Inflammatory macrophage treated with lipopolysaccharide for 4 hours (primary cell): ENCODE measurements at regions not wholly inside any gene's neighbourhood (a gene's known extent, or its start where the extent isn't known, plus 50 kb on each side); places are given as distances from the start of the nearest gene placed in this dataset.

Experiments
- DNase-seq: peaks from one replicate; pipeline ENCODE4 v3.0.0-alpha.2; 2020

- DNase-seq = no peak
Observed at GRCh38 chr10:71127773-71128172, 84.6 kb upstream of the UNC5B start.

GRCh38 chr10:71128311-71128980 is 83.9 kb upstream of the UNC5B start:
- peak; percentile 1 for DNase-seq

GRCh38 chr10:71131096-71131495 is 81.3 kb upstream of the UNC5B start:
- no peak for DNase-seq

- DNase-seq = no peak
Observed at GRCh38 chr10:71131508-71132088, 80.8 kb upstream of the UNC5B start.

GRCh38 chr10:71132321-71132810 is 80.0 kb upstream of the UNC5B start:
- DNase-seq = no peak

- DNase-seq = no peak
Observed at GRCh38 chr10:71133710-71134686, 78.4 kb upstream of the UNC5B start.

GRCh38 chr10:71134732-71135211 is 77.6 kb upstream of the UNC5B start:
- DNase-seq = no peak

GRCh38 chr10:71135236-71135635 is 77.1 kb upstream of the UNC5B start:
- no peak for DNase-seq

GRCh38 chr10:71136036-71136721 is 76.2 kb upstream of the UNC5B start:
- DNase-seq = no peak

- DNase-seq = no peak
Observed at GRCh38 chr10:71137701-71138100, 74.7 kb upstream of the UNC5B start.

GRCh38 chr10:71138166-71138830 is 74.1 kb upstream of the UNC5B start:
- DNase-seq = no peak

GRCh38 chr10:71141528-71141927 is 70.8 kb upstream of the UNC5B start:
- DNase-seq = no peak

GRCh38 chr10:71143170-71143569 is 69.2 kb upstream of the UNC5B start:
- no peak for DNase-seq

GRCh38 chr10:71143610-71144009 is 68.8 kb upstream of the UNC5B start:
- no peak for DNase-seq

- DNase-seq = no peak
Observed at GRCh38 chr10:71144824-71145223, 67.5 kb upstream of the UNC5B start.

- no peak for DNase-seq
Observed at GRCh38 chr10:71145352-71145945, 66.9 kb upstream of the UNC5B start.

GRCh38 chr10:71150796-71151195 is 61.6 kb upstream of the UNC5B start:
- no peak for DNase-seq

GRCh38 chr10:71152043-71152442 is 60.3 kb upstream of the UNC5B start:
- no peak for DNase-seq

- DNase-seq = no peak
Observed at GRCh38 chr10:71156436-71156835, 55.9 kb upstream of the UNC5B start.

- no peak for DNase-seq
Observed at GRCh38 chr10:71157435-71157834, 54.9 kb upstream of the UNC5B start.

- no peak for DNase-seq
Observed at GRCh38 chr10:71158251-71158650, 54.1 kb upstream of the UNC5B start.

GRCh38 chr10:71158902-71159301 is 53.5 kb upstream of the UNC5B start:
- no peak for DNase-seq
